ENCODE measurements at regions not wholly inside any gene's neighbourhood (a gene's known extent, or its start where the extent isn't known, plus 50 kb on each side); places are given as distances from the start of the nearest gene placed in this dataset.

GRCh38 chr7:134391223-134391622 lies 67.7 kb downstream of the AKR1B1 start:
- DNase-seq: no peak

GRCh38 chr7:134388336-134389019 lies 70.4 kb downstream of the AKR1B1 start:
- DNase-seq: no peak

GRCh38 chr7:134378562-134378961 lies 61.8 kb upstream of the SLC35B4 start:
- DNase-seq: no peak

- DNase-seq: no peak
Measured at GRCh38 chr7:134376693-134377092, 60.0 kb upstream of the SLC35B4 start.

GRCh38 chr7:134375206-134375605 lies 58.5 kb upstream of the SLC35B4 start:
- DNase-seq: no peak

- DNase-seq: no peak
Measured at GRCh38 chr7:134374791-134375190, 58.1 kb upstream of the SLC35B4 start.

- DNase-seq: no peak
Measured at GRCh38 chr7:134374291-134374690, 57.6 kb upstream of the SLC35B4 start.

- DNase-seq: no peak
Measured at GRCh38 chr7:134372858-134373257, 56.1 kb upstream of the SLC35B4 start.

GRCh38 chr7:134371971-134372370 lies 55.2 kb upstream of the SLC35B4 start:
- no peak for DNase-seq

- no peak for DNase-seq
Measured at GRCh38 chr7:134371536-134371935, 54.8 kb upstream of the SLC35B4 start.

- no peak for DNase-seq
Measured at GRCh38 chr7:134370135-134370534, 53.4 kb upstream of the SLC35B4 start.

- DNase-seq: peak; percentile 82
Measured at GRCh38 chr7:134368851-134369544, 52.3 kb upstream of the SLC35B4 start.

- DNase-seq: no peak
Measured at GRCh38 chr7:134367956-134368749, 51.4 kb upstream of the SLC35B4 start.

All from NCI-H526 treated with DMSO at 0.1 percent for 48 hours (cell line).